ENCODE measurements at regions not wholly inside any gene's neighbourhood (a gene's known extent, or its start where the extent isn't known, plus 50 kb on each side); places are given as distances from the start of the nearest gene placed in this dataset.

DNA sequence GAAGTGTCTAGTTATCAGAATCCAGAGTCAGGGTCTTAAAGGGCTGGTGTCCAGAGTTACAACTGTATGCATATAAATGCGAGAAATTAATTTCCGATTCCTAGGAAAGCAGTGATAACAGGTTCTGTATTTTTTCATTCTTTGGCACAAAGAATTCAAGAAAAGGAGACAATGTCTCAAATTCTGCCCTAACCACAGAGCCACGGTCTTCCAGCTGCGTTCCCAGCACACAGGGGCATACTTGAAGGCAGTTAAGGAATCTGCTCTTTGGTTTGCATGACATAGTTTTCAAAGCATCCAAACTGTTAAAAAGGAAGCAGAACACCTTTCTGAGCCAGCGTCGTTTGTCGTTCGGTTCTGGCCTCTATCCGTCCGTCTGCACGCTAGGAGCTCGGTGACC lies 416.9 kb upstream of the MKI67 start:
- no peak for DNase-seq (ENCODE audit: extremely low read depth in 1 of 2, low read depth in 1 of 2)

DNA sequence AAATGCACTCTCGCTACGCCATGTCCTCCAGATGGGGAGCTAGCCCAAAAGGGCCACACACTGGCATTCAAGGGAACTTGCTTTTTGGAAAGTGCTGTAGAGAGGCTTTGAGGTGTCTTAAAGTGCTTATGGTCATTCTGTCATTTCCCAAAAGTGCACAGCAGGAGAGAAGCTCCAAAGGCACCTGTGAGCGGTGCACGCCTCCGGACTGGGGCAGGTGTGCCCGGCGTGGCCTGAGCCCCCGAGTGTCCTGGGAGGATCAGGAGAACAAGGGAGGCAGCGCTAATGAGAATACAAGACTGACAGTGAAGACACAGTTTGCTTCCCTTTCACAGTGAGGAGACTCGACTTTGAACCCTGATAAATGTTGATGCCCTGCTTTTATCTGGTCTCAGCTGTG lies 419.0 kb upstream of the MKI67 start:
- no peak for DNase-seq (ENCODE audit: extremely low read depth in 1 of 2, low read depth in 1 of 2)

DNA sequence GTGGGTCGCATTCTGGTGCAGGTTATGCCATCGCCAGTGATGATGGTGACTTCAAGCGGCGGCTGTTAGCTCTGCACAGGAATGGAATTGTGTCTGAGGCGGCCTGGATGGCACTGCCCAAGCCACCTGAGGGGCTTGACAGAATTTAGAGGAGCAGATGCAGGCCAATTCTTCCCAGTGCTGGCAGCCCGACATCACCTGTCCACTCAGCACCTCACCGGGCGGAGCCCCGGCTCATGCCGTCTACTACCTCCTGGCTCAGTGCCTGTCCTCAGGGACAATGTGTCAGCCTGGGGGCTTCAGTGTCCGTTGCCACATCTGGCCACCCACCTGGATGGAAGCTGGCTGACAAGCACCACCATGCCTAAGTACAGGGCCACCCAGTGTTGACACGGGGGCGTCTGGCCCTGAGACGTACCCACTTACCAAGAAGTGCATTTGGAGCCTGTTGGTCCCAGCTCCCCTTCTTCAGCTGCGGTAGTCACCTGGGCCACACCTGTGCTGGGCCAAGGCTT lies 420.5 kb upstream of the MKI67 start:
- no peak for DNase-seq (ENCODE audit: extremely low read depth in 1 of 2, low read depth in 1 of 2)

DNA sequence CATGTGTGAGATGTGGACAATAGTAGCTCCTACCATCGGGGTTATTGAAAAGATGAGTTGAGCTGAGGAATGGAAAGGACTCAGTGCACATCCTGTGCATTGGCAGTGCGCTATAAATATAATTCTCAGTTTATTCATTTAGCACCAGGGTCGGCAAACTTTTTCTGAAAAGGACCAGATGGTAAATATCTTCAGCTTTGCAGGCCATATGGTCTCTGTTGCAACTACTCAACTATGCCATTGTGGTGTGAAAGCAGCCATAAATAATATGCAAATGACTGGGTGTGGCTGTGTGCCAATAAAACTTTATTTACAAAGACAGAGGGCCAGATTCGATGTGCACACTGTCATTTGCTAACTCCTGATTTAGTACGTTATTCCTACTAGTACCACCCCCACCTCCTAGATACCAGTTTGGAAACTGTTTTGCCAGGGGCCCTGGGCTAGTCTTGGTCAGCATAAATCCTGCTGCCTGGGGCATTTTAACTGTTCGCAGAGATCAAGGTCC lies 422.9 kb upstream of the MKI67 start:
- DNase-seq (ENCODE audit: extremely low read depth in 1 of 2, low read depth in 1 of 2), result no peak

DNA sequence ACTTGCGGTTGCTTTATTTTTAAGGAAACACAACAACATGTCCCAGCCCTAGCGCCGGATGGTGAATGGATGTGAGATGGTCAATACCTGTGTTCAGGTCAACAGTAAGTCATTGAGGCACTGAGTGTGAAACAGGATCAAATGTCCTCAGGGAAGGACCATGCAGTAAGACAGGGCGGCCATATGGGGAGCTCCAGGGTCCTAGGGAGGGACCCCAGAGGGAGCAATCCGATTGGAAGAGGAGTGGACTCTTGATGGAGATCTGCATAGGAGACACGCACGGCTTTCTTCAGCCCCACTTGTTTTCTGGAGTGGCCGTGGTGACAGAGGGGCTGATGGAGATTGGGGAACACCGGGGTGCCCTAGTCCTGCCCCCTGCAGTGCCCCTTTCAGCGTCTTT lies 423.8 kb upstream of the MKI67 start:
- no peak for DNase-seq (ENCODE audit: extremely low read depth in 1 of 2, low read depth in 1 of 2)

DNA sequence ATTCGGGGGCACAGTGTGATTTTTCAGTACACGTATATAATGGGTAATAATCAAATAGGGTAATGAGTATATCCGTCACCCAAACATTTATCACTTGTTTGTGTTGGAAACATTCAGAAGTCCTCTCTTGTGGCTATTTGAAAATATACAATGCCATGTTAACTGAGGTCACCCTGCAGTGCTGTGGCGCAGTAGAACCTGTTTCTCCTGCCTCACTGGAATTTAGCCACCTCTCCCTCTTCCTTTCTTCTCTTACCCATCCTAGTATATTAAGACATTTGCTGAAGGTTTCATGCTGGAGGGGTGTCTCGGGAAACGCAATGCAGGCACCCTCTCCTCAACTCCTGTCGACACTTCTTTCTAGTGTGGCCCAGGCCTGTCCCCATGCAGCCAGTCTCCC lies 425.3 kb upstream of the MKI67 start:
- no peak for DNase-seq (ENCODE audit: extremely low read depth in 1 of 2, low read depth in 1 of 2)

DNA sequence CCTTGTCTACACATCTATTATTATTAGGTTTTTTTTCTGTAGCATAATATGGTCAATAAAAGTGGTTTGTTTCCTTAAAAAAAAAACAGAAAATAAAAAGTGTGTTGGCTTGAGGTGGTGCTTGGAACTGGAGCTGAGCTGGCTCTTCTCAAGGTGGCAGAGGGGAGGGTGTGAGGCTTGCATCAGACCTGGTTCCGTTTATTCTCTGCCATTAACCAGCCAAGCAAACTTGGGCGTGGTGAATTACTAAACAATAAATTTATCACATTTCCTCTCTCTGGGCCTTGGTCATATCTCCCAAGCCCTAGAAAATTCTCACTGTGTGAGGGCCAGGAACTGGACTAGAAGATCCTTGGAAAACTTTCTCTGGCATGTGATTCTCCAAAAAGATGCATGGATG lies 427.5 kb upstream of the MKI67 start:
- DNase-seq (ENCODE audit: extremely low read depth in 1 of 2, low read depth in 1 of 2), result no peak

DNA sequence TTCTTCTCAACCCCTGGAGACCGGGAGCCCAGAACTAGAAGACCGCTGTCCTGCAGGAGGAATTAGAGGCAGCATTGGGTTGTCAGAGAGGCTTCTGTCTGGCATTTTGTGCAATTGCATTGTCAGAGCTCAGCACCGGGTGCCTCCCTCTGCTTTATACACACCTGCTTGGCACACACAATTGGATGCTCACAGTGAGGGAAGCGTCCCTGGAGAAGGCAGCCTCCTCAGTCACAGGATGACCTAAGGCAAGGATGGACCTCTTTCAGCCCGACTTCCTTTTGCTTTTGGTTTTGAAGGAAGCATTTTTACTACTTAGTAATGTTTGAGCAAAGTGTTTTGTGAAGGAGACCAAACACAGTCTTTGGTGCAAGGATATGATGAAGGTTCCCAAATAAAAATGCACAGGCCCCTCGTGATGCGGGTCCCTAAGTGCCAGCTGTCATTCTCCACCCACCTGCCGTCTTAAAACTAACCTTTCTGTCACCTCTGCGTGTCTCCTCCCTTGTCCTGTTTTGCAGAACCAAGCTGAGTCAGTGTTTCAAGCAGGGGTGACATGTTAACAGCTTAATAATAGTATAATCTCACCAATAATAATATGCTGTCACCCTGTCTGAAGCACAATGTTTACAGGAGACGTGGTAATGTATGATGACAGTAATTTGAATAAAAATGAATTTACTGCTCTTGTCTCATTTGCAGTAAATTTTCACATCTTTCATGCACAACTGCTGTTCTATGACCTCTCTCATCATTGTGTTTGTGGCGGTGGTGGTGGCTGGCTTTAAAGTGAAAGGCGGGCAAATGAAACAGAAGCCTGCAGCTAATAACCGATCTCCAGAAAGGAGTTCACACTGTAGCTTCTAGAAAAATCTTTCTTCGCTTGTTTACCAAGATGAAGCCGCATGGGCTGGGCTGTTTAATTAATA lies 430.2 kb upstream of the MKI67 start:
- DNase-seq (ENCODE audit: extremely low read depth in 1 of 2, low read depth in 1 of 2), result no peak

DNA sequence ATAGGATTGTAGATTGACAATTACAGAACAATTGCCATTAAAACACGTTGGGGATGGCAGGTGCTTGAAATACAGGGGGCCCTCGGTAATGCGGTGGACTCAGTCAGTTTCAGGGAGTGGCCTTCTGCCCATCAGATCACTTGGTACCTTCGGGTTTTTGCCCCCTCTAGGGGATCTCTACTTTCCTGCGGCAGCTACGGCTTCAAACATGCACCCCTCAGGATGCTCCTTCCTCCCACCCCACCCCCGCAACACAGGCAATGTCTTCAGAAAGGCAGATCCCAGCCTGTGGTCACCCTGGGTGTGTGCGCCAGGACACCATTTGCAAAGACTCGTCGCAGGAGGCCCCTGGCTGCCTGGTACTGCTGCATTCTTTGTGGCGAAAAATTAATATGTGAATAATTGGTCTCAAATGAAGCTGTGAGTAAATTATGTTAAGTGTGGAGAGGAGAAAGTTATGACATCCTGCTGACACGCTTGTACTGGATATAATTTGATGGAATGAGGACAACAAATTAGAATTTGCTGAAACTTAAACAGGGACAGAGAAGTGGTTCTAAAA lies 431.0 kb upstream of the MKI67 start:
- DNase-seq (ENCODE audit: extremely low read depth in 1 of 2, low read depth in 1 of 2), result no peak

DNA sequence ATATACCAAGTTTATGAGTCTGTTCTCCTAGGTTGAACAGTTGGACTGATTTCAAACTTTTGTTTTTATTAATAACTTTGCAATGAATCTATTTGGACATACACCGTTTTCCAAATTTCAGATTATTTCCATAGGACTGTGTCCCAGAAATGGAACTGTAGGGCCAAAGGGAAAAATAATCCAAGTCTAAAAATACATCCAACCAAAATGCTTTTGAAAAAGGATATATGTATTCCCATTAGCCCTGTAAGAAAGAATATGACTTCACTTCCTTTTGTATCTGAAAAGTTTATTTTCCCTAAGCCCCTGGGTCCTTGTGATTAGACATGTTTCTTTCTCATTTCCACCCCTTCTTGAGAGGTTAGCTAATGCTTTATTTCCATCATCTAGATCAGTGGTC lies 434.2 kb upstream of the MKI67 start:
- no peak for DNase-seq (ENCODE audit: extremely low read depth in 1 of 2, low read depth in 1 of 2)

DNA sequence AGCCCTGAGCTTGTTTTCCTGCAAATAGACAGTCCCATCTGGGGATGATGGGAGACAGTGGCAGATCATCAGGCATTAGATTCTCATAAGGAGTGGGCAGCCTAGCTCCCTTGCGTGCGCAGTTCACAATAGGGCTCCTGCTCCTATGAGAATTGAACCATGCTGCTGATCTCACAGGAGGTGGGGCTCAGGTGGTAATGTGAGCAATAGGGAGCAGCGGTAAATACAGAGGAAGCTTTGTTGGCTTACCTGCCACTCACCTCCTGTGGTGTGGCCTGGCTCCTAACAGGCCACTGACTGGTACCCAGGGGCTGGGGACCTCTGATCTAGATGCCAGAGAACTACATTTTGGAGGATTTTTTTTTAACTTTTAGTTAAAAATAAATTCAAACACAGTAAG lies 434.8 kb upstream of the MKI67 start:
- DNase-seq (ENCODE audit: extremely low read depth in 1 of 2, low read depth in 1 of 2), result no peak

DNA sequence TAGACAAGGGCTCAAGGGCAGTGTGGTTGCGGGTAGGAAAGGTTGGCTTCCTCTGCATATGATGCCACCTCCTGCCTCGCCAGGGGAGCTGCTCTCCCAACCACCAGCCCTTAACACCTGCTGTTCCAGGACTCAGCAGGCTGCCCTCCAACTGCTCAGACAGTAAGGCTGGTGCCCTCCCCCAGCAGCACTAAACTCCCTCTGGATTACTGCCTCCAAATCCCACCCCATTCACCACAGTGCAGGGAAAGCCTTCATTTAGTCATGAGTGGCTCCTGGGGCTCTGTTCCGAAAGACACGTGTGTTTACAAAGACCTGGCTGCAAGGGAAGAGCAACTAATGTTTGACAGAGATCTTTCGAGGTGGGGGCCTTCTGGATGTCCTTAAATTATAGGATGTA lies 437.2 kb upstream of the MKI67 start:
- DNase-seq (ENCODE audit: extremely low read depth in 1 of 2, low read depth in 1 of 2), result no peak

DNA sequence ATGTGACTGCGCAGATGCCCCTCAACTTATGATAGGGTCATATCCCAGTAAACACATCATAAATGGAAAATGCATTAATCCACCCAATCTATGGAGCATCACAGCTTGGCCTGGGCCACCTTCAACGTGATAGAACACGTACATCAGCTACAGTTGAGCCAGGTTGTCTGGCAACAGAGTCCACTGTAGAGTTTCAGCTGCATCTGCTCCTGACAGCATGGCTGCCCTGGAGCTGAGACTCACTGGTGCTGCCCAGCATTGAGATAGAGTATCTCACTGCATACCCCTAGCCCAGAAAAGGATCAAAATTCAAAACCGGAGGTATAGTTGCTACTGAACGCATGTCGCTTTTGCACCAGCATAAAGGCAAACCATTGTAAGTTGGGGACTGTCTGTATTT lies 437.7 kb upstream of the MKI67 start:
- no peak for DNase-seq (ENCODE audit: extremely low read depth in 1 of 2, low read depth in 1 of 2)

DNA sequence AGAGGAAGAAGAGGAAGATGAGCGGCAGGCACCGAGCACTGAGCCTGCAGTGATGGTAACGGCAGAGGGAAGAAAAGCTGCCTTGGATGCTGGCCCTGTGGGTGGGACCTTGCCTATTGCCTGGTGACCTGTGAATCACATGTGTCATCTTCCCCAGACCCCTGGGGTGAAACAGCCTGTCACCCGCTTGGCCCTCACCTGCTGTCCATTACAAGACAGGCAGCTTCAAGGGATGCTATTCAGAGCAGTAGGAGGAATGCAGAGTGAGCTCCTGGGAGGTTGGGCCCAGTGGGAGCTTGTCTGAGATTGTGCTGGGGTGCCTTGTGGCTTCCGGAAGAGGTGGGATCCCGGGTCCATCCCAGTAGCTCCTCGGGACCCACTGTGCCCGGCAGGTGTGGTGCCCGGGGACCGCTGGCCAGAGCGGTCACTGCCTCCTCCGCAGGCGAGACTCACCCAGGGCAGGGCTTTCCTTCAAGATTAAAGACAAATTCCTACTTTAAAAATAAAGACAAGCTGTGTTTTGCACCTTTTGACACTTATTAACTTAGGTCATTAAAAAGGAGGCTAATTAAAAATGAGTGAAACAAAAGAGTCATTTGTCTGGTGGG lies 440.2 kb upstream of the MKI67 start:
- no peak for DNase-seq (ENCODE audit: extremely low read depth in 1 of 2, low read depth in 1 of 2)

DNA sequence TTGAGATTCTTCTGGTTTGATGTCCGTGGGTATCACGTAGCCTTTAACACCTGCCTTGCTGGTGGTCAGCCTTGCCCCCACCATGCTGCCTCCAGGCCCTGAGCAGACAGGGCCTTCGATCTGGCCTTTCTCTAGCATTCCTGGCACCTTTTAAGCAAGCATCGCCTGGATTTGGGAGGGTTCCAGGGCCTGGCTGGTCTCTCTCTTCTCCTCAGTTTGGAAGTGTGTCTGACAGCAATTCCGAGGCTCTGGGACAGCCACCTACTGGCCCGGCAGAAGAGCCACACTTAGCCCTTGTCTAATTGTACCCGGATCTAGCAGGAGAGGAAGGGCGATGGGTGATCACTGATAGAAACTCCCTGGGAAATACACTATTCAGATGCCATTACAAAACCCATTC lies 441.3 kb upstream of the MKI67 start:
- no peak for DNase-seq (ENCODE audit: extremely low read depth in 1 of 2, low read depth in 1 of 2)

DNA sequence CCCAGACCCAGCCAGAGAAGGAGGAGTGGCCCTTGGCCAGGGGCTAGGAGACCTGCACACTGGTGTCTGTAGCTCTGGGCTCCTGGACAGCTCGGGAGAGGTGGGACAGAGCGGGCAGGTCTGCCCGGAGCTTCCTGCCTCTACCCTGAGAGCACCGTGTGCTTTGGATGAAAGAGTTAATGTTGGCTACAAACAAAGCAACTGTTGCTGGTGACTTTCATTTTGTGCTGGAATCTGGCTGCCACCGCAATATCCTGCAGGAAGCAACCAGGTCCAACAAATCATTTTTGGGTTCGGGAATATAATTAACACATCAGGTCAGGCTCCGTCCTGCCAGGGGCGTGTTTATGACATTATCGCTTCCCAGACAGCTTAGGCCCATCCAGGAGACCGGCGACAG lies 441.8 kb upstream of the MKI67 start:
- no peak for DNase-seq (ENCODE audit: extremely low read depth in 1 of 2, low read depth in 1 of 2)

DNA sequence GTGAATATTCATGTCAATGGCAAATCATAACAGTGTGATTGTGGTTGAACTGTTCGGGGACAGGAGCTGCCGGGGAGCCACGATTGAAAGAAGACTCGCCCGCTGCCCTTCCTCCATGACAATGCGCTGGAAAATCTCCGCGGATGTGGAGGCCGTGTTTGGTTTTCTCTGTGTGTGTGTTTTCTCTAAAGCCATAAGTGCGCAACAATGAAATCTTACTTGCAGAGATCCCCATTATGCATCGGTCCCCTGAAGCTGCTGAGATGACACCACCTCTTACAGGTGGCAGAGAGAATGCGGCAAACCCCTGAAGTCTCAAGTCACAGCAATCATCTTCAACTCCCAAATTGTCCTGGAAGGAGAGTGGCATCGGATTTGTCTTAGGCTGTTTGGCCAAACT lies 442.3 kb upstream of the MKI67 start:
- no peak for DNase-seq (ENCODE audit: extremely low read depth in 1 of 2, low read depth in 1 of 2)

DNA sequence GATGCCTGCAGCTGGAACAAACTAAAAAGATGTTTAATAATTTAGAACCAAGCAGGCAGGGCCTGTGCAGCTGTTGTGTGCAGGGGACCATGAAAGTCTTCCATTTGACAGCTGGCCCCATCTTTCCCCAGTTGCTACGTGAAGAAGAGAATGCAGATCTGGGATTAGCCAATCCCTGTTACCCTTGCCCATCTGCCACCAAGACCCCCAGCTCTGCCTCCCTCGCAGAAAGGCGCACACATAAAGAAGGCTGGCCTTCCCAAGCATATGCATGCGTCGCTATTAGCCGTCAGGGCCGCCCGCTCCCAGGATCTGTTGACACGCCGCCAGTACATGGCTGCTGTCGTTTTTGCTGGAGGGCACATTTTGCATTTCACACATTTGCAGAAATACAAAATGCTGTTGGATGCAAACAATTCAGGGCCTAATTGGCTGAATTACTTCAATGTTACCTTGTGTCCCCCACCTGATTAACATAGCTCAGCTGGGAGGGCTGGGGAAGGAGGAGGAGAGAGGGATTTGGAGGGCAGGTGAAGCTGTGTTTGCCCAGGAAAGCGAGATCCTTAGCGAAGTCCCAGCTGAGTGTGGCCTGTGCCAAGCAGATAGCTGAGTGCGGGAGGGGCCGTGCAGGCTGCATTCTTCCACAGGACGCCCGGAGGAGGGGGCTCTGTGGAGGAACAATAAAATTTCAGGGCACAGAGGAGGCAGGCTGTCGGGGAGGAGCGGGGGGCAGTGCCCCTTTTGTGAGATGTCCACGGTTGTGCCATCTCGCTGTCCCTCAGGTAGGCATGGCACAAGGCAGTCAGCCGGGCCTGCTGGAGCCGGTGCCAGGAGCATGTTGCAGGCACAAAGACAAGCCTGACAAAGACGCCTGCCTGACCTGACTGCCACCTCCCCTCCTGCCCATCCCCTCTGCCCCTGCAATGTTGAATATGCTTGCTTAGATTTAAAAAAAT lies 443.0 kb upstream of the MKI67 start:
- DNase-seq (ENCODE audit: extremely low read depth in 1 of 2, low read depth in 1 of 2), result no peak

DNA sequence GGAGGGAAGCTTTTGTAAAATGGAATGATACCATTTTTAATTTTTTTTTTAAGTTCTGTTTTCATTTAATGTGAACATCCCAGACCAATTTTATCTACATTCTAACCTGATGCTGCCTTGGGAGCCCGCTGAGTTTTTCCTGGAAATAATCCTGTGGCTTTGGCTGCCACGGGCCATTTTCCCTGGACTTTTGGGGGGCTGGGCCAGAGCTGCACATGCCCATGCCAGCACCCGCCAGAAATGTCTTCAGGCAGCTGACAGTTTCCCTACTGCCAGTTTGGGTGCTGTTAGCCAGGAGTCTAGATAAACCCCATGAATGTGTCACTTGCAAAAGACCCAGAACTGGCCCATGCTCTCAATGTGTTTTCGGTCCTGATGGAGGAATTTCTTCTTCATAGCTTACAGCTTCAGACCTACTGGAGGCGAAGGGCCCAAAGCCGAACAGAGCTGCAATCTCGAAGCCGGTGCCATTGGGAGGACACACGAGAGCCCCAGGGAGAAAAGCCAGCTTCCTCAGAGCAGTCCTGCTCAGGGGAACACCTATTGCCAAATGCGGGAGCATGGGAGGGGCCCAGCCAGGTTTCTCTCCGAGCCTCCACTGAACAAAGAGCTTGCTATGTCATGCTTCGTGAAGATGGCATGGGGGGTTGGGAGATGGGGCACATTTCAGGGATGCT lies 444.2 kb upstream of the MKI67 start:
- no peak for DNase-seq (ENCODE audit: extremely low read depth in 1 of 2, low read depth in 1 of 2)

DNA sequence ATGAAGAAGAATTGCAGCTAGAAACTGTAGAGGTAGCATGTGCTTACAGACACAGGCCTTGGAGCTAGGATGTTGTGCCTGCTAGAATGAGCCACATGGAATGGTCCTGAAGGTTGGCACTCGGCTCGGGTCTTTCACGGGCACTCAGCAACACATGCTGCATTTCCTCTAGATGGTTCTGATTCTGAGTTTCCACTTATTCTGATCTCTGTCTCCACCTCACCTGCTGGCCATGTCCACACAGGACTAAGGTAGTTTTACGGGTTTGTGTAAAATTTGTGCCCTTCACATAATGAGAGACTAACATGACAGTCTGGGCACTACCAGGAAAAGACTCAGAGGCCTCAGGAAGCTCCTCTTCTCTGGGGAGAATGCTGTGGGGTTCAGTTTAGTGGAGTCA lies 444.8 kb upstream of the MKI67 start:
- no peak for DNase-seq (ENCODE audit: extremely low read depth in 1 of 2, low read depth in 1 of 2)

Measured in activated CD8-positive, alpha-beta memory T cell treated with anti-CD3 and anti-CD28 coated beads for 1 hour (primary cell).